Rectal smooth muscle tissue (tissue), 1 donor: ENCODE measurements at regions not wholly inside any gene's neighbourhood (a gene's known extent, or its start where the extent isn't known, plus 50 kb on each side); places are given as distances from the start of the nearest gene placed in this dataset.

Experiments
- H3K27ac ChIP-seq: one replicate; pipeline ENCODE4 v1.7.0; 2013; ENCODE audit warnings: low read depth, low read length, inconsistent platforms
- H3K27me3 ChIP-seq: one replicate; pipeline ENCODE4 v1.7.0; 2013; ENCODE audit warnings: low read length; ENCODE audit not compliant: control insufficient read depth, insufficient read depth
- H3K36me3 ChIP-seq: one replicate; pipeline ENCODE4 v1.7.0; 2013; ENCODE audit warnings: low read length; ENCODE audit not compliant: control insufficient read depth, insufficient read depth
- H3K4me1 ChIP-seq: one replicate; pipeline ENCODE4 v1.7.0; 2013; ENCODE audit warnings: low read length; ENCODE audit not compliant: control insufficient read depth, insufficient read depth
- H3K4me3 ChIP-seq: one replicate; pipeline ENCODE4 v1.7.0; 2013; ENCODE audit warnings: low read length
- H3K9ac ChIP-seq: one replicate; pipeline ENCODE4 v1.7.0; 2013; ENCODE audit warnings: low read length

DNA sequence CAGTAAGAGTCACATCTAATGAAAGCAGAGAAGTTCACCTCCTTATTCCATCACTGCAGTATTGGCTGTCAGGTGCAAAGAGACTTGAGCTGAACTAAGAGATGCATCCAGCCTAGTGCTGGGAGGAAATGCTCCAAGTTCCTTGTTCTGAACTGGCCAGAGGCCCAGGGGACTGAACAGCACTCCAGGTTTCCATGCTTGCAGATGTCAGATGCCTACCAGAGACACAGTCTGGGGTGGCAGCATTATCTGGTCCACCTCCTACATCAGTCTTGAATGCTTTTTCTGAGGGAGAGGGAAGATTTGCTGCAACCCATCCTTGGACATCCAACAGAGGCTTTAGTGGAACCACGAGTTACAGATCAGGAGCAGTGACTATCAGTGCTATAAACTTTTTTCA lies 331.3 kb downstream of the CYRIA start:
- Histone ChIP-seq H3K27ac (no peak overlapping the region), H3K4me3 (no peak overlapping the region), H3K4me1 (no peaks in the 10 kb centered on the region), H3K27me3 (no peaks in the 10 kb centered on the region), H3K9ac (no peak overlapping the region), H3K36me3 (no peaks in the 10 kb centered on the region)

- H3K4me3 ChIP-seq = no peak overlapping the region
- no peak overlapping the region for H3K9ac ChIP-seq
- no peaks in the 10 kb centered on the region for H3K27me3 ChIP-seq
- no peaks in the 10 kb centered on the region for H3K4me1 ChIP-seq
- no peak overlapping the region for H3K27ac ChIP-seq
- H3K36me3 ChIP-seq = no peaks in the 10 kb centered on the region
Measured at GRCh38 chr2:16333681-16334080, 332.0 kb downstream of the CYRIA start.

DNA sequence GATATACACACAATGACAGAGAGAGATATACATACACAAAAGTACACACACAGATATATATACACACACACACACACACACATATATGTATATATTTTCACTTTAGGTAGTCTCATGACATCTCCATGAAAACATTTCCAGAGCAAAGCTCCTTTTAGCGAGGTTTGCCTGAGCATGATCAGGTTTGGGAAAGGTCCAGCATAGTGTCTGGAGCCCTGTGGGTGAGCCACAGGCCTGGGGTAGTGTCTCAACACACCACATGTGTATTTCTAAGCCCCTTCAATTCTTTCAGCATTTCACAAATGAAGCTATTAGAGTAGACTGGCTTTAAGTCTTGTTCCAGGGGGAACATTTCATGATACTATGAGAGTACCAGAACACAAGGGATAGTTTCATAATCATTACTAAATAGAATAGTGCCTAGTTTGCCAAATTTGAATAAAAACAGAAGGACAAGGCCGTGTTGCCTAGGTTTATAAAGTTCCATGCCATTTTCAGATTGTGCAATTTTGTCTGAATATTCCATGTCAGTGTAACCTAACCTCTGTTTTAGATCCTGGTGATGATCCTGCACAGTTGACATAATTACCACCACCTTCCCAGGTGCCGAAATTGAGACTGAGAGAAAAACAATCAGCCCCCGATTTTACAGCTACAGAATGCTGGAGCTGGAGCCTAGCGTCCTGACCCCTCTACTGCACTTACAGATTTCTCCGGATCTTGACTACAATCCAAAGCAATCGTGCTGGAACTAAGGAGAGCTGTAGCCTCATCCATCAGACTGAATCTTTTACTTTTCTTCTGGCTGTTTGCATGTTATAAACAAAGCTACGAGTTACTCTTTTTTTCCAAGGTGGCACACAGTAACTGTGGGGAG lies 332.7 kb downstream of the CYRIA start:
- no peaks in the 10 kb centered on the region for H3K4me1 ChIP-seq
- no peaks in the 10 kb centered on the region for H3K36me3 ChIP-seq

GRCh38 chr2:16331772-16332171 lies 333.9 kb downstream of the CYRIA start:
- Histone ChIP-seq H3K4me1 (no peaks in the 10 kb centered on the region), H3K9ac (no peak overlapping the region), H3K36me3 (no peaks in the 10 kb centered on the region), H3K27me3 (no peaks in the 10 kb centered on the region), H3K4me3 (no peak overlapping the region), H3K27ac (no peak overlapping the region)

More for the DNA sequence above, 332.7 kb downstream of the CYRIA start:
- no peaks in the 10 kb centered on the region for H3K27me3 ChIP-seq
- no peak overlapping the region for H3K9ac ChIP-seq
- H3K27ac ChIP-seq = no peak overlapping the region
- no peak overlapping the region for H3K4me3 ChIP-seq

DNA sequence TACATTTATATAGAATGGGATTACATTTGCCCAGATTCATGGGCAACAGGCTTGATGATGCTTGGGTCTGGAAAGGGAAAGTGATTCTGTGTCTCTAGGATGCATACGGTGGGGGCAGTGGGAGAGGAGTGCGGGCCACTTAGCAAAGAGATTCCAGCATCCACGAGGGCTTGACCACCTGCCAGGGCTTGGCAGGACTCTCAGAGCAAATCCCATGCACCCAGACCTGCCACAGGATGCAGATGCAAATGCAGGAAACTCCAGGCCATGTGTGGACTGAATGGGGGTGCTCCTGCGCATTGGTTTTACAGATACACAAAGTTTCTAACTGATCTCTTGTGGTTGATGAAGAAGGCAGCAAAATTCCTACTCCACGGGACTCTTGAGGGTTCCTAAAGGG lies 334.7 kb downstream of the CYRIA start:
- Histone ChIP-seq H3K36me3 (no peaks in the 10 kb centered on the region), H3K27ac (no peak overlapping the region), H3K4me1 (no peaks in the 10 kb centered on the region), H3K4me3 (no peak overlapping the region), H3K9ac (no peak overlapping the region), H3K27me3 (no peaks in the 10 kb centered on the region)

GRCh38 chr2:16330571-16330970 lies 335.1 kb downstream of the CYRIA start:
- Histone ChIP-seq H3K4me1 (no peaks in the 10 kb centered on the region), H3K9ac (no peak overlapping the region), H3K27me3 (no peaks in the 10 kb centered on the region), H3K36me3 (no peaks in the 10 kb centered on the region), H3K27ac (no peak overlapping the region), H3K4me3 (no peak overlapping the region)

- Histone ChIP-seq H3K4me3 (no peak overlapping the region), H3K9ac (no peak overlapping the region), H3K36me3 (no peaks in the 10 kb centered on the region), H3K4me1 (no peaks in the 10 kb centered on the region), H3K27ac (no peak overlapping the region), H3K27me3 (no peaks in the 10 kb centered on the region)
Measured at GRCh38 chr2:16330012-16330411, 335.6 kb downstream of the CYRIA start.

- Histone ChIP-seq H3K27ac (no peak overlapping the region), H3K4me1 (no peaks in the 10 kb centered on the region), H3K36me3 (no peaks in the 10 kb centered on the region), H3K9ac (no peak overlapping the region), H3K4me3 (no peak overlapping the region), H3K27me3 (no peaks in the 10 kb centered on the region)
Measured at GRCh38 chr2:16329421-16329820, 336.2 kb downstream of the CYRIA start.

DNA sequence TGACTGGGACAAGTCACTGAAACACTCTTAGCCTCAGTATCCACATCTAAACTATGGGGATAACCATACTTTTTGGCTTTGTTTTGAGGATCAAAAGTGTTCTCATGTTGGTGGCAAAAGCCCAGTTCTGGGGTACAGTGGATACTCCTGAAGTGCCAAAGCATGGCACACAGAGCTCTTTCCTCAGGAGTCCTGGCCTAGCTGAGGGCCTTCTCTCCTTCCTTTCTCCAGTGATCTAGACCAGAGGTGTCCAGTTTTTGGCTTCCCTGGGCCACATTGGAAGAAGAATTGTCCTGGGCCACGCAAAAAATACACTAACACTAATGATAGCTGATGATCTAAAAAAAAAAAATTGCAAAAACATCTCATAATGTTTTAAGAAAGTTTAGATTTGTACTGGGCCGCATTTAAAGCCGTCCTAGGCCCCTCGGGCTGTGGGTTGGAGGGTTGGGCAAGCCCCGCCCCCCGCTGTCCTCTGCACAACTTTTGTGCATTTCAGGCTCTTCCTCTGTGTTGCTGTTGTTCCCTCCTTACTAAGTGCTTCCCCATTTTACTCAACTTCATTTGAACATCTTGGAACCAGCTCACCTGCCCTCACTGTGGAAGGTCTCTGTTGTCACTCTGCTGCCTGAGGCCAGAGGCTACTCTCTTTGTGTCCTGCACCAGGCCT lies 337.0 kb downstream of the CYRIA start:
- Histone ChIP-seq H3K4me1 (no peaks in the 10 kb centered on the region), H3K9ac (no peak overlapping the region), H3K4me3 (no peak overlapping the region), H3K36me3 (no peaks in the 10 kb centered on the region), H3K27me3 (no peaks in the 10 kb centered on the region), H3K27ac (no peak overlapping the region)

GRCh38 chr2:16327326-16327725 lies 338.3 kb downstream of the CYRIA start:
- Histone ChIP-seq H3K27ac (no peak overlapping the region), H3K36me3 (no peaks in the 10 kb centered on the region), H3K27me3 (no peaks in the 10 kb centered on the region), H3K4me1 (no peaks in the 10 kb centered on the region), H3K9ac (no peak overlapping the region), H3K4me3 (no peak overlapping the region)

- Histone ChIP-seq H3K4me3 (no peak overlapping the region), H3K27ac (no peak overlapping the region), H3K27me3 (no peaks in the 10 kb centered on the region), H3K4me1 (no peaks in the 10 kb centered on the region), H3K9ac (no peak overlapping the region), H3K36me3 (no peaks in the 10 kb centered on the region)
Measured at GRCh38 chr2:16326711-16327300, 338.8 kb downstream of the CYRIA start.

DNA sequence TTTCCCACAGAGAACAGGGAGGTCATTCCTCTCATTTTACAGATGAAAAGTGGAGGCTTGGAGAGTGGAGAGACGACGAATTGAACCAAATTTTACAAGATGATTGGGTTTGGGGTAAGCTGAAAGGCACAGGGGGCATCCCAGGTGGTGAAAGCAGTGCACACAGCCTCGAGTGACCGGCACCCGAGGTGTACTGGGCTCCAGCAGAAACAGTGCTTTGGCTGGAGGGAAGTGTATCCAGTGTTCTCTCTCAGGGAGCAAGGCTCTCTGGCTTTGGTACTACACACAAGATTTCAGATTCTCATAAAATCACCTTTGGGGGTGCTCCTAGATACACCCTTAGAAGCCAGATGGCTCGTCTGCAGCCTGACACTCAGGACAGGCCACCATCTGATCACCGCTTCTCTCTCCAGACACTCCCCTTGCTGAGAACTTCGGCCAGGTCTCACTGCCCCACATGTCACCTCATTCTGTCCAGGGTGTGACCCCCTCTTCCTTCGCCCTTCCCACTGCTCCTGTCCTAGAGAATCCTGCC lies 339.6 kb downstream of the CYRIA start:
- Histone ChIP-seq H3K4me1 (no peaks in the 10 kb centered on the region), H3K27me3 (no peaks in the 10 kb centered on the region), H3K27ac (no peak overlapping the region), H3K36me3 (no peaks in the 10 kb centered on the region), H3K9ac (no peak overlapping the region), H3K4me3 (no peak overlapping the region)
